ENCODE measurements at regions not wholly inside any gene's neighbourhood (a gene's known extent, or its start where the extent isn't known, plus 50 kb on each side); places are given as distances from the start of the nearest gene placed in this dataset.

DNA sequence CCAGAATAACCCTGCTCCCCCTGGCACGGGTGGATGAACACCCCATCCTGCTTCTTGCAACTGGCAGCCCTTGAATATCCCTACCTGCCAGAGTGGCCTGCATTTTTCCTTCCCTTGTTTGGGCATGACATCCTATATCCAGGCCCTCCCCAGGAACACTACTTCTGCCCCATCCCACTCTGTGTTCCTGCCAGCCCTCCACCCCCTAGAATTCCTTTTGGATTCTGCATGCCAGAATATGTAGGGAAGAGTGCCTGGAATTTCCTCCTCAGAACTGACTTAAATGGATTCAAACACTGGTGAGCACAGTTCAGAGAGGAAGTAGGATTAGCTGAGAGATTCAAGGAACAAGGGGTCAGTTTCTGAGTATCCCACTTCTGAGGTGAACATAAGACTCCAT lies 123.5 kb upstream of the PELI1 start:
- Histone ChIP-seq H3K18ac (ENCODE audit: low read length) (no peak overlapping the region), H3K23ac (ENCODE audit: low read depth, low read length, poor library complexity) (no peak overlapping the region), H2BK5ac (ENCODE audit: low read length) (no peak overlapping the region), H4K8ac (ENCODE audit: low read depth, low read length) (no peak overlapping the region), H3K14ac (ENCODE audit: low read length) (no peak overlapping the region), H2AK5ac (ENCODE audit: low read depth, low read length) (no peak overlapping the region), H3K9ac (ENCODE audit: low read depth, low read length, poor library complexity) (no peak overlapping the region), H3K27ac (replicated peaks; ENCODE audit: low read length) (no peak overlapping the region), H3K4me2 (ENCODE audit: insufficient read depth, low read length, poor library complexity, severe bottlenecking) (no peak overlapping the region), H3K9me3 (replicated peaks in 1 of 2; ENCODE audit: control insufficient read depth in 2 of 2, insufficient read depth in 1 of 2, low read depth in 1 of 2, low read length in 2 of 2) (peaks cover 0 to 9% of the 10 kb centered on the region in 2 donors), H3K79me1 (ENCODE audit: low read depth, low read length) (no peaks in the 10 kb centered on the region), H2BK12ac (ENCODE audit: low read length) (no peak overlapping the region), H3K4ac (ENCODE audit: low read length) (no peak overlapping the region), H2AFZ (ENCODE audit: low read length) (no peak overlapping the region), H3K27me3 (ENCODE audit: control insufficient read depth in 3 of 3, insufficient read depth in 3 of 3, low read depth in 1 of 3, low read length in 3 of 3) (no peaks in the 10 kb centered on the region), H2BK15ac (ENCODE audit: low read length) (no peak overlapping the region), H2BK120ac (ENCODE audit: low read depth, low read length) (no peak overlapping the region), H3K36me3 (replicated peaks in 1 of 2; ENCODE audit: control insufficient read depth in 2 of 2, insufficient read depth in 2 of 2, low read length in 2 of 2) (no peaks in the 10 kb centered on the region), H4K91ac (ENCODE audit: low read depth, low read length, poor library complexity) (no peak overlapping the region), H3K4me1 (ENCODE audit: control insufficient read depth in 2 of 2, insufficient read depth in 1 of 2, low read depth in 1 of 2, low read length in 2 of 2) (peaks cover 5 to 7% of the 10 kb centered on the region in 2 donors), H3K4me3 (ENCODE audit: low read length in 2 of 2) (no peak overlapping the region)
- WGBS, 2 donors (ENCODE audit: extremely low coverage in 2 of 2, insufficient read length in 2 of 2, insufficient replicate concordance in 1 of 2) = no CpG with 5 or more reads among the region's 1 CpG
- DNase-seq (ENCODE audit: low spot score) = no peak

DNA sequence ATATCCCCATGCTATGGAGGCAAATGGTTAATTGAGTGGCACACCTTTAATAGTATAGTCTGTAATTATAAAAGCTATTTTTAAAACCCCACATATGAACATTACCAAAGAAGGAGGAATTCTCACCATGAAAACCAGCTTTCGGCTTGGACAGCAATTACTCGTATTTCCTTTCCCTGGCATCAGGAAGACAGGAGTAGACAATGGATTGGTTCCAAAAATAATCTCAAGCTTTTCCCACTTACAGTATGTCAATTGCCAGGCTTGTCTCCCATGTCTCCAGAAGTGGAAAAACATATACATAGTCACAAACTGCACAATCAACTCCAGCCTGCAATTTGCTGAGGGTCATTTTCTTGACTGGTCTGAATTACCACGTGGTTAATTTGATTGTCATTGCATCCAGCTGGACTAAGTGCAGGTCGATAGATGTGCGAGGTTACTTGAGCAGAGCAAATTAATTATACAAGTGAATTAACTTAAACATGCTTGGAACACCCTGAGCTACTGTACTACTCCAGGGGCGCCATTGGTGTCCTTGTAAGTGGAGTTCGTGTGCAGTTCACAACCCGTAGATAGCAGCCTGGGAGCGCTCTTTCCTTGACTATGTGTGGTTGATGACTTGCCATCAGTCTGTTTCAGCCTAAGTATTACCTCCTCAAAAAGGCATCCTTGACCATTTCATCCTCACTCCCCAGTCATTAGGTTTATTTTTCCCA lies 124.3 kb upstream of the PELI1 start:
- Histone ChIP-seq H2AK5ac (ENCODE audit: low read depth, low read length) (no peak overlapping the region), H3K36me3 (replicated peaks in 1 of 2; ENCODE audit: control insufficient read depth in 2 of 2, insufficient read depth in 2 of 2, low read length in 2 of 2) (no peaks in the 10 kb centered on the region), H2AFZ (ENCODE audit: low read length) (no peak overlapping the region), H3K4me1 (ENCODE audit: control insufficient read depth in 2 of 2, insufficient read depth in 1 of 2, low read depth in 1 of 2, low read length in 2 of 2) (peaks cover 9 to 14% of the 10 kb centered on the region in 2 donors), H3K79me1 (ENCODE audit: low read depth, low read length) (no peaks in the 10 kb centered on the region), H3K4me2 (ENCODE audit: insufficient read depth, low read length, poor library complexity, severe bottlenecking) (no peak overlapping the region), H3K4ac (ENCODE audit: low read length) (no peak overlapping the region), H3K4me3 (ENCODE audit: low read length in 2 of 2) (no peak overlapping the region), H3K9me3 (replicated peaks in 1 of 2; ENCODE audit: control insufficient read depth in 2 of 2, insufficient read depth in 1 of 2, low read depth in 1 of 2, low read length in 2 of 2) (peaks cover 0 to 9% of the 10 kb centered on the region in 2 donors), H3K14ac (ENCODE audit: low read length) (no peak overlapping the region), H2BK12ac (ENCODE audit: low read length) (no peak overlapping the region), H2BK120ac (ENCODE audit: low read depth, low read length) (no peak overlapping the region), H3K9ac (ENCODE audit: low read depth, low read length, poor library complexity) (no peak overlapping the region), H2BK5ac (ENCODE audit: low read length) (no peak overlapping the region), H3K18ac (ENCODE audit: low read length) (no peak overlapping the region), H3K27ac (replicated peaks; ENCODE audit: low read length) (no peak overlapping the region), H3K27me3 (ENCODE audit: control insufficient read depth in 3 of 3, insufficient read depth in 3 of 3, low read depth in 1 of 3, low read length in 3 of 3) (no peaks in the 10 kb centered on the region), H3K23ac (ENCODE audit: low read depth, low read length, poor library complexity) (no peak overlapping the region), H2BK15ac (ENCODE audit: low read length) (no peak overlapping the region), H4K91ac (ENCODE audit: low read depth, low read length, poor library complexity) (no peak overlapping the region), H4K8ac (ENCODE audit: low read depth, low read length) (no peak overlapping the region)
- no CpG with 5 or more reads among the region's 9 CpGs for WGBS, 2 donors (ENCODE audit: extremely low coverage in 2 of 2, insufficient read length in 2 of 2, insufficient replicate concordance in 1 of 2)
- DNase-seq (ENCODE audit: low spot score) = no peak

DNA sequence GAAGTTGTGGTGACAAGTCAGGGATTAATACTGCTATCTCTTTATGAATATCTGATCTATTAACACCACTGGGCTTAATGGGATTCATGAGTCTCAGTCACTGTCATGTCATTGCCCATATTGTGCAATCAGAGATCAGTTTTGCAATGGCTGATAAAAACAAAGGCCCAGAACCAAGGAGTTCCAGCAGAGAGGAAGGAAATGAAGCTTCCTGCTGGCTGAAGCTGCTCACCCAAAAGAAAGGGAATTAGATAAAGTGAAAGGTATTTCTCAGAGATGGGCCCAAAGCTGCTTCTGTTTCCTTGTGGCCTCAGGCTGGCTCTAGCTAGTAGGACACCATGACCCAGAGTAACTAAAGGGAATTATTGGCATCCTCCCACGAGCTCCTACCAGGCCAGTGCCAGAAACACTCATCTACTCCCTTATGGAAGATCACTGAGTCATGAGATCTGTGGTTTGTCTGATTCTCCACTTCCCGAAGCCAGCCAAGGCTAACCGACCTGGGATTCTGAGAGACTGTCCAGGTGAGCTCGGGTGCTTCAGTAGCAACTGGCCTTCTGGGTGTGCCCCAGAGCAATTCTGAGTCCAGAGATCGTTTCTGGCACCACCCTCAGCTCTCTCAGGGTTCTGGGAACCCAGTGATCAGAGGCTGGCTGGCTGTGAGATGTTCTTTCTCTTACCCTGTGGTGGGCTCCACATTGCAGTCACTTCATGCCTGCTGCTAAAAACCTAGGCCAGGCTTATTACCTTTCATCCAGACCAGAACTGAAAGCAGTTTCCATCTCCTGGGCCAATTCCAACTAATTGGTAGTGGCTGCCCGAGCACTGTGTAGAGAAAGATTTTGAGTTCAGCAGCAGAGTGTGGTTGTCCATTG lies 129.5 kb upstream of the PELI1 start:
- WGBS, 2 donors (ENCODE audit: extremely low coverage in 2 of 2, insufficient read length in 2 of 2, insufficient replicate concordance in 1 of 2) = no CpG with 5 or more reads among the region's 6 CpGs

More for the DNA sequence above, 129.5 kb upstream of the PELI1 start:
- DNase-seq (ENCODE audit: low spot score) = no peak
- no peak overlapping the region for H3K27ac ChIP-seq (replicated peaks; ENCODE audit: low read length)
- peaks cover 12 to 19% of the 10 kb centered on the region in 2 donors for H3K4me1 ChIP-seq (ENCODE audit: control insufficient read depth in 2 of 2, insufficient read depth in 1 of 2, low read depth in 1 of 2, low read length in 2 of 2)
- H2BK5ac ChIP-seq (ENCODE audit: low read length) = no peak overlapping the region
- H3K23ac ChIP-seq (ENCODE audit: low read depth, low read length, poor library complexity) = no peak overlapping the region
- no peak overlapping the region for H2BK12ac ChIP-seq (ENCODE audit: low read length)
- peak overlapping the region; percentile 16 for H2AK5ac ChIP-seq (ENCODE audit: low read depth, low read length)
- no peaks in the 10 kb centered on the region for H3K36me3 ChIP-seq (replicated peaks in 1 of 2; ENCODE audit: control insufficient read depth in 2 of 2, insufficient read depth in 2 of 2, low read length in 2 of 2)
- H3K4me3 ChIP-seq (ENCODE audit: low read length in 2 of 2) = no peak overlapping the region
- H3K4ac ChIP-seq (ENCODE audit: low read length) = no peak overlapping the region
- H3K9me3 ChIP-seq (replicated peaks in 1 of 2; ENCODE audit: control insufficient read depth in 2 of 2, insufficient read depth in 1 of 2, low read depth in 1 of 2, low read length in 2 of 2) = peaks cover 0 to 6% of the 10 kb centered on the region in 2 donors
- H2BK120ac ChIP-seq (ENCODE audit: low read depth, low read length) = no peak overlapping the region
- H4K91ac ChIP-seq (ENCODE audit: low read depth, low read length, poor library complexity) = no peak overlapping the region
- H3K79me1 ChIP-seq (ENCODE audit: low read depth, low read length) = no peaks in the 10 kb centered on the region
- peak overlapping the region; percentile 76 for H2AFZ ChIP-seq (ENCODE audit: low read length)
- H4K8ac ChIP-seq (ENCODE audit: low read depth, low read length) = no peak overlapping the region
- H3K4me2 ChIP-seq (ENCODE audit: insufficient read depth, low read length, poor library complexity, severe bottlenecking) = no peak overlapping the region
- H3K18ac ChIP-seq (ENCODE audit: low read length) = peak overlapping the region; percentile 7
- no peak overlapping the region for H3K14ac ChIP-seq (ENCODE audit: low read length)
- no peak overlapping the region for H3K9ac ChIP-seq (ENCODE audit: low read depth, low read length, poor library complexity)
- H3K27me3 ChIP-seq (ENCODE audit: control insufficient read depth in 3 of 3, insufficient read depth in 3 of 3, low read depth in 1 of 3, low read length in 3 of 3) = no peaks in the 10 kb centered on the region
- H2BK15ac ChIP-seq (ENCODE audit: low read length) = no peak overlapping the region

Data from neuronal stem cell (in vitro differentiated cells).